ENCODE measurements at regions not wholly inside any gene's neighbourhood (a gene's known extent, or its start where the extent isn't known, plus 50 kb on each side); places are given as distances from the start of the nearest gene placed in this dataset.

DNA sequence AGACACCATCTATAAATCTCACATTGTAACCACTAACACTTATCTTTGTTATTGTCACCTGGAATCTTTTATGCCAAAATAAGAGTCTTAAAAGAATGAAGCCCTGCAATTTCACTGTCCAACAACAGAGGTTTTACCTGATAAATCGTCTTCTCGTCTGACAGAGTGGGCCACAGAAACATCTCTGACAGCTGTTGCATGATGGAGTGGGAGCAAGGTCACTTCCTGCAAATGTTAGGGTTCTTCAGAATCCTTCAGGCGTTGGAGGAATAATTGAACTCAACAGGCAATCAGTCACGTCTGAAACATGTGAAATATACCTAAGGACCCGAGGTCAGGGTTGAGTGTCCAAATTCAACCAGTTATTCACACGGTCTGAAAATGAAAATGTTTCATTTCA lies 353.6 kb downstream of the TRIML1 start:
- intact Hi-C loops (cut with DNase I): no loop called here
- WGBS, 2 donors: 19 to 28% methylated on average over 6 of the region's 6 CpGs
- no peaks in the 10 kb centered on the region for H3K27me3 ChIP-seq

DNA sequence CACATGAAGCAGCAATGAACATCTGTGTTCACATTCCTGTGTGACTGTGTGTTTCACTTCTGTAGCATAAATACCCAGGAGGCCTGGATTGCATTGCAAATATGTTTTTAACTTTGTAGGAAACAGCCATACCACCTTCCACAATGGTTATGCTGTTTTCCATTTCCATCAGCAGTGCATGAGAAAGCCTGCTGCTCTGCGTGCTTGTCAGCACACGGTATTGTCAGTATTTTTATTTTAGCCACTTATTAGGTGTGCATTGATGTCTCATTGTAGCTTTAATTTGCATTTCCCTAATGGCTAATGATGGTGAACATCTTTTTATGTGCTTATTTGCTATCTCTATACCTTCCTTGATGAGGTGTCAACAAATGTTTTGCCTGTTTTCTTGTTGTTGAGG lies 355.9 kb downstream of the TRIML1 start:
- no peak for DNase-seq
- no peaks in the 10 kb centered on the region for H3K9me3 ChIP-seq
- no peaks in the 10 kb centered on the region for H3K27me3 ChIP-seq
- H3K27ac ChIP-seq: no peak overlapping the region
- WGBS, 2 donors: 63 to 94% methylated on average over 2 of the region's 2 CpGs
- no peaks in the 10 kb centered on the region for H3K4me1 ChIP-seq
- H3K4me3 ChIP-seq (replicated peaks in 1 of 3): no peak overlapping the region
- TF ChIP-seq POLR2A (IDR thresholded peaks at IDR 0.05): no peak
- TF ChIP-seq, protein P1, sequence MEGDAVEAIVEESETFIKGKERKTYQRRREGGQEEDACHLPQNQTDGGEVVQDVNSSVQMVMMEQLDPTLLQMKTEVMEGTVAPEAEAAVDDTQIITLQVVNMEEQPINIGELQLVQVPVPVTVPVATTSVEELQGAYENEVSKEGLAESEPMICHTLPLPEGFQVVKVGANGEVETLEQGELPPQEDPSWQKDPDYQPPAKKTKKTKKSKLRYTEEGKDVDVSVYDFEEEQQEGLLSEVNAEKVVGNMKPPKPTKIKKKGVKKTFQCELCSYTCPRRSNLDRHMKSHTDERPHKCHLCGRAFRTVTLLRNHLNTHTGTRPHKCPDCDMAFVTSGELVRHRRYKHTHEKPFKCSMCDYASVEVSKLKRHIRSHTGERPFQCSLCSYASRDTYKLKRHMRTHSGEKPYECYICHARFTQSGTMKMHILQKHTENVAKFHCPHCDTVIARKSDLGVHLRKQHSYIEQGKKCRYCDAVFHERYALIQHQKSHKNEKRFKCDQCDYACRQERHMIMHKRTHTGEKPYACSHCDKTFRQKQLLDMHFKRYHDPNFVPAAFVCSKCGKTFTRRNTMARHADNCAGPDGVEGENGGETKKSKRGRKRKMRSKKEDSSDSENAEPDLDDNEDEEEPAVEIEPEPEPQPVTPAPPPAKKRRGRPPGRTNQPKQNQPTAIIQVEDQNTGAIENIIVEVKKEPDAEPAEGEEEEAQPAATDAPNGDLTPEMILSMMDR (IDR thresholded peaks at IDR 0.05): no peak
- intact Hi-C loops (cut with DNase I): no loop called here
- no peaks in the 10 kb centered on the region for H3K36me3 ChIP-seq

More for the DNA sequence above, 353.6 kb downstream of the TRIML1 start:
- DNase-seq: no peak
- H3K27ac ChIP-seq: no peak overlapping the region
- H3K4me3 ChIP-seq (replicated peaks in 1 of 3): no peak overlapping the region
- TF ChIP-seq, protein P1 (IDR thresholded peaks at IDR 0.05): no peak
- TF ChIP-seq POLR2A (IDR thresholded peaks at IDR 0.05): no peak
- H3K9me3 ChIP-seq: no peaks in the 10 kb centered on the region
- H3K36me3 ChIP-seq: no peaks in the 10 kb centered on the region
- H3K4me1 ChIP-seq: no peaks in the 10 kb centered on the region

DNA sequence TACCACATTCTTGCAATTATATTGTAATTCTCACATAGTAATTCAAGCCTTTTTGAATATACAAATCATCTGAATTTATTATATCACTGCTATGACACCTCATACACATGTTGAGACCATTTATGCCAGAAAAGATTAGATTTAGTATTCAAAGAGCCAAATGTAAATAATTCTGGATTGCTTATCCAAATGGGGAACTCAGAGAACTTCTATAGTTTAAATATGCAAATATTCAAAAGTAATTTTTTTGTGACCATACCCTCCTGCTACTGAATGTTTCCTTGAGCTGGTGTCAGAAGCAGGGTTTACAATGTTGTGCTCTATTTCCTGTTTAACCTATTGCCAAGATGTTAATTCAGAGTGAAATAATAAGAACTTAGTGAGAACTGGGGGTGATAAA lies 372.2 kb downstream of the TRIML1 start:
- H3K36me3 ChIP-seq: no peaks in the 10 kb centered on the region
- no peak overlapping the region for H3K27ac ChIP-seq
- no peaks in the 10 kb centered on the region for H3K9me3 ChIP-seq
- no peak overlapping the region for H3K4me3 ChIP-seq (replicated peaks in 1 of 3)
- H3K27me3 ChIP-seq: no peaks in the 10 kb centered on the region
- H3K4me1 ChIP-seq: no peaks in the 10 kb centered on the region
- intact Hi-C loops (cut with DNase I): no loop called here
- DNase-seq: no peak
- no peak for TF ChIP-seq POLR2A (IDR thresholded peaks at IDR 0.05)
- TF ChIP-seq, protein P1 (IDR thresholded peaks at IDR 0.05): no peak

DNA sequence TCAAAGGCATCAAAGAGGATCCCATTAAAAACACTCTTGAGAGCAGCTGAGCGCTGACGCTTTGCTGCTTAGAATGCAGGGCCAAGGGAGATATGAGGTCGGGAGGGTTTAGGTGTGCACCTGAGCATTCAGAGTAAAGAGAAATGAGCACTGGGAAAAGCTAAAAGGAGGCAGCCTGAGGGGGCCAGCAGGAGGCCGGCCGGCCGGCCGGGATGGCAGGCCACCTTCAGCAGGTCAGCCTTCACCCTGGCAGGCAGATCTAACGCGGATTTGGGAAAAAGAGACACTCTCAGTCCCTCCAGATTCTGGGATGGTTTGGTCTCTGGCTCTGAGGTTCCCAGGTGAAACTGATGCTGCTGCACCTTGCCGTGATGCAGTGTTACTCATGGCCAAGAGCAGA lies 393.5 kb downstream of the TRIML1 start:
- no peak overlapping the region for H3K27ac ChIP-seq
- WGBS, 2 donors: 59 to 68% methylated on average over 10 of the region's 10 CpGs
- H3K36me3 ChIP-seq: no peaks in the 10 kb centered on the region
- no peaks in the 10 kb centered on the region for H3K4me1 ChIP-seq
- H3K4me3 ChIP-seq (replicated peaks in 1 of 3): no peak overlapping the region
- H3K27me3 ChIP-seq: no peaks in the 10 kb centered on the region
- intact Hi-C loops (cut with DNase I): no loop called here
- TF ChIP-seq, protein P1 (IDR thresholded peaks at IDR 0.05): no peak
- TF ChIP-seq POLR2A (IDR thresholded peaks at IDR 0.05): no peak
- DNase-seq: no peak
- no peaks in the 10 kb centered on the region for H3K9me3 ChIP-seq

DNA sequence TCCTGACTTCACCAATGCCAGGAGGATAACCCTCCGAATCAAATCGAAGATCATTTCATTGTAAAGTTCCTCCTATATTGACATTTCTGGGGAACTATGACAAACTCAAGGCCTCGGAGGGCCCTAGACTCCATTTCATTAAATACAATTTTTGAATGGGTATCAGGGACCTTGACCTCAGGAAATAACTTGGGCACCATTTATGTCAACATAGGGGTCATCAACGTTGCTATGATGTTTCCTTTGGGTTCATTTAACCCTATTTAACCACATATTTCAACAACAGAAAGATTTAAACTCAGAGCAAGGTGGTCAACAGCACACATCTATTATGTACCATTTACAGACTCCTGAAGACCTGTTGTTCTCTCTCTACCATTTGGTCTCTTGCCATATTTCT lies 395.1 kb downstream of the TRIML1 start:
- intact Hi-C loops (cut with DNase I): no loop called here
- Histone ChIP-seq H3K9me3 (no peaks in the 10 kb centered on the region), H3K36me3 (no peaks in the 10 kb centered on the region), H3K27ac (no peak overlapping the region), H3K4me3 (replicated peaks in 1 of 3) (no peak overlapping the region), H3K27me3 (no peaks in the 10 kb centered on the region), H3K4me1 (no peaks in the 10 kb centered on the region)
- no peak for TF ChIP-seq POLR2A (IDR thresholded peaks at IDR 0.05)
- TF ChIP-seq, protein P1 (IDR thresholded peaks at IDR 0.05): no peak
- no peak for DNase-seq
- 71 to 73% methylated on average over 4 of the region's 4 CpGs for WGBS, 2 donors

Data from thyroid gland (tissue), 4 donors.